NT2/D1 (cell line): ENCODE measurements at regions not wholly inside any gene's neighbourhood (a gene's known extent, or its start where the extent isn't known, plus 50 kb on each side); places are given as distances from the start of the nearest gene placed in this dataset.

ENCODE experiments used
- DNase-seq: peaks from one replicate; pipeline ENCODE4 v3.0.0-alpha.2; 2011; ENCODE audit warnings: low read depth, low spot score
- H3K27me3 ChIP-seq: 2 replicates; pipeline ENCODE4 v1.6.0; 2011; ENCODE audit warnings: mild to moderate bottlenecking; ENCODE audit not compliant: insufficient read length, insufficient read depth
- H3K36me3 ChIP-seq: 2 replicates; pipeline ENCODE4 v1.6.1; 2011; ENCODE audit warnings: mild to moderate bottlenecking, low read length, mixed read lengths; ENCODE audit not compliant: insufficient read depth, insufficient read length
- H3K4me1 ChIP-seq: 2 replicates; pipeline ENCODE4 v1.5.1; 2011; ENCODE audit not compliant: insufficient read depth, insufficient read length
- H3K4me3 ChIP-seq: 2 replicates; pipeline ENCODE4 v1.5.1; 2011; ENCODE audit warnings: low read depth; ENCODE audit not compliant: insufficient read length
- H3K9ac ChIP-seq: 2 replicates; pipeline ENCODE4 v1.6.0; 2011; ENCODE audit warnings: low read depth; ENCODE audit not compliant: insufficient read length
- H3K9me3 ChIP-seq: 2 replicates; pipeline ENCODE4 v1.5.1; 2011; ENCODE audit warnings: mild to moderate bottlenecking, low read length; ENCODE audit not compliant: insufficient read depth
- SUZ12 ChIP-seq: IDR thresholded peaks from 2 replicates; pipeline ENCODE4 v1.6.1; 2011; ENCODE audit not compliant: insufficient read length, insufficient read depth; ENCODE audit errors: extremely low read depth
- YY1 ChIP-seq: IDR thresholded peaks from 2 replicates; pipeline ENCODE4 v1.6.1; 2011; ENCODE audit not compliant: insufficient read length, insufficient read depth
- ZNF274 ChIP-seq: IDR thresholded peaks from 2 replicates; pipeline ENCODE4 v1.6.1; 2011; ENCODE audit warnings: mild to moderate bottlenecking, low read depth, low read length

GRCh38 chr7:69126896-69127479 lies 471.3 kb upstream of the AUTS2 start:
- Histone ChIP-seq H3K36me3 (no peaks in the 10 kb centered on the region), H3K4me3 (no peak overlapping the region), H3K9ac (no peak overlapping the region), H3K4me1 (no peaks in the 10 kb centered on the region), H3K27me3 (no peaks in the 10 kb centered on the region), H3K9me3 (no peaks in the 10 kb centered on the region)
- TF ChIP-seq SUZ12 (no peak), YY1 (no peak), ZNF274 (no peak)
- no peak for DNase-seq

DNA sequence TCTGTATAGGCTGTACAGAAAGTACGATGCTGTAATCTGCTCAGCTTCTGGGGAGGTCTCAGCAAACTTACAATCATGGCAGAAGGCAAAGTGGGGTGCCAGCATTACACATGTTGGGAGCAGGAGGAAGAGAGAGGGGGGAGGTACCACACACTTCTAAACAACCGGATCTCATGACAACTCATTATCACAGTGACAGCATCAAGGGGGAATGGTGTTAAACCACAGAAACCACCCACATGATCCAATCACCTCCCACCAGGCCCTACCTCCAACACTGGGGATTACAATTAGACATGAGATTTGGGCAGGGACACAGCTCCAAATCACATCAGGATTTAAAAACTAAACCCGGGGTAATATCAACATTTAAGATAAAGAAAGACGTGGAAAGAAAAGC lies 468.8 kb upstream of the AUTS2 start:
- H3K9ac ChIP-seq: no peak overlapping the region
- H3K4me1 ChIP-seq: no peaks in the 10 kb centered on the region
- no peaks in the 10 kb centered on the region for H3K36me3 ChIP-seq
- no peak overlapping the region for H3K4me3 ChIP-seq
- DNase-seq: no peak
- no peaks in the 10 kb centered on the region for H3K9me3 ChIP-seq
- H3K27me3 ChIP-seq: no peaks in the 10 kb centered on the region
- TF ChIP-seq SUZ12: no peak
- no peak for TF ChIP-seq ZNF274
- no peak for TF ChIP-seq YY1

GRCh38 chr7:69129951-69130350 lies 468.3 kb upstream of the AUTS2 start:
- no peaks in the 10 kb centered on the region for H3K9me3 ChIP-seq
- H3K27me3 ChIP-seq: no peaks in the 10 kb centered on the region
- no peak overlapping the region for H3K4me3 ChIP-seq
- no peak overlapping the region for H3K9ac ChIP-seq
- TF ChIP-seq SUZ12: no peak
- no peak for TF ChIP-seq ZNF274
- no peak for TF ChIP-seq YY1
- no peaks in the 10 kb centered on the region for H3K4me1 ChIP-seq
- no peak for DNase-seq
- no peaks in the 10 kb centered on the region for H3K36me3 ChIP-seq

DNA sequence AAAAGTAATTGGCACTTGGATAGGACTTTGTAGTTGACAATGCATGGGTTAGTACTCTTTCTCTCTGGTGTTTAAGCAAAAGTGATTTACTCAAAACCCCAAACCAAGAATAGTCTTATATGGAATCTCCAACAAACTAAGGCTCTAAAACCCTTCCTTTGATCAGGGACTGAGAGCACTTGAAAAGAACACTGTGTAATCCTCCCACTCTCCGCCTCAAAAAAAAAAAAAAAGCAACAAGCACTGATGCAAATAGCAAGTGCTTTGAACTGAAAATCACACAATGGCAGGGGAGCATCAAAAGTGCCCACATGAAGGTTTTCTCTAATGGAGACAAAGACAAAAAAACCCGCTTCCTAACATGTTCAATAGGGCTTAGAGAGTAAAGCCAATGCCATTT lies 467.9 kb upstream of the AUTS2 start:
- Histone ChIP-seq H3K4me3 (no peak overlapping the region), H3K9me3 (no peaks in the 10 kb centered on the region), H3K36me3 (no peaks in the 10 kb centered on the region), H3K4me1 (no peaks in the 10 kb centered on the region), H3K27me3 (no peaks in the 10 kb centered on the region), H3K9ac (no peak overlapping the region)
- TF ChIP-seq ZNF274 (no peak), SUZ12 (no peak)
- no peak for DNase-seq

GRCh38 chr7:69134316-69134715 lies 464.0 kb upstream of the AUTS2 start:
- Histone ChIP-seq H3K9ac (no peak overlapping the region), H3K27me3 (no peaks in the 10 kb centered on the region), H3K36me3 (no peaks in the 10 kb centered on the region), H3K9me3 (peaks cover 16% of the 10 kb centered on the region), H3K4me3 (no peak overlapping the region), H3K4me1 (no peaks in the 10 kb centered on the region)
- TF ChIP-seq SUZ12 (no peak), ZNF274 (no peak), YY1 (no peak)
- no peak for DNase-seq

DNA sequence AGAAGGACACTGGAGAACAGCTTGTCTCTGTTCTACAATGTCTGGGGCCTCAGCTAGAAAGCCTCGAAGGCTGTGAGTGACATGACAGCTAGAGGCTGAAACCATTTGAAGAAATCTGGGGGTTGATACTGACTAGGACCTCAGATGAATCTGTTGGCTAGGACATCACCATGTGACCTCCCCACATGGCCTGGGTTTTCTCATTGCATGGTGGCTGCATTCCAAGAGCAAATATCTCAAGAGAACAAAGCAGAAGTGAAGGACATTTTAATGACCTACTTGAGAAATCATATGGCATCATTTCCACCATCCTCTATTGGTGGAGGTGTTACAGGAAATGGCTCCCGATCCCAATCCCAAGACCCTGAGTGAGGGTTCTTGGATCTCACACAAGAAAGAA lies 450.6 kb upstream of the AUTS2 start:
- H3K4me1 ChIP-seq: no peaks in the 10 kb centered on the region
- DNase-seq: no peak
- no peaks in the 10 kb centered on the region for H3K27me3 ChIP-seq
- H3K9ac ChIP-seq: no peak overlapping the region
- H3K36me3 ChIP-seq: no peaks in the 10 kb centered on the region
- no peaks in the 10 kb centered on the region for H3K9me3 ChIP-seq
- H3K4me3 ChIP-seq: no peak overlapping the region
- TF ChIP-seq ZNF274: no peak
- no peak for TF ChIP-seq SUZ12
- TF ChIP-seq YY1: no peak

- no peaks in the 10 kb centered on the region for H3K36me3 ChIP-seq
These were observed 448.2 kb upstream of the AUTS2 start for GRCh38 chr7:69149804-69150782.

More at GRCh38 chr7:69149804-69150782, 448.2 kb upstream of the AUTS2 start:
- Histone ChIP-seq H3K27me3 (no peaks in the 10 kb centered on the region), H3K4me3 (no peak overlapping the region), H3K9ac (no peak overlapping the region), H3K9me3 (no peaks in the 10 kb centered on the region), H3K4me1 (no peaks in the 10 kb centered on the region)
- no peak for DNase-seq
- TF ChIP-seq SUZ12: no peak
- no peak for TF ChIP-seq YY1
- TF ChIP-seq ZNF274: no peak
